Hepatocyte (in vitro differentiated cells): ENCODE measurements at regions not wholly inside any gene's neighbourhood (a gene's known extent, or its start where the extent isn't known, plus 50 kb on each side); places are given as distances from the start of the nearest gene placed in this dataset.

Experiments
- EZH2 ChIP-seq: fragments of 200-600 bp; sonication (generic); IDR thresholded peaks from 2 replicates; pipeline ENCODE4 v1.6.1; 2016; ENCODE audit warnings: antibody characterized with exemption, mild to moderate bottlenecking, borderline replicate concordance
- EZH2phosphoT487 ChIP-seq: fragments of 200-600 bp; sonication (generic); IDR thresholded peaks from one replicate; pipeline ENCODE4 v1.6.1; 2018; ENCODE audit warnings: antibody characterized with exemption, mild to moderate bottlenecking, low read depth, moderate library complexity; ENCODE audit not compliant: unreplicated experiment, severe bottlenecking
- TF ChIP-seq, protein P1 (sequence below): fragments of 200-600 bp; sonication (generic); IDR thresholded peaks from 2 replicates; pipeline ENCODE4 v1.5.1; 2016; ENCODE audit warnings: antibody characterized with exemption, mild to moderate bottlenecking; ENCODE audit not compliant: poor library complexity

DNA sequence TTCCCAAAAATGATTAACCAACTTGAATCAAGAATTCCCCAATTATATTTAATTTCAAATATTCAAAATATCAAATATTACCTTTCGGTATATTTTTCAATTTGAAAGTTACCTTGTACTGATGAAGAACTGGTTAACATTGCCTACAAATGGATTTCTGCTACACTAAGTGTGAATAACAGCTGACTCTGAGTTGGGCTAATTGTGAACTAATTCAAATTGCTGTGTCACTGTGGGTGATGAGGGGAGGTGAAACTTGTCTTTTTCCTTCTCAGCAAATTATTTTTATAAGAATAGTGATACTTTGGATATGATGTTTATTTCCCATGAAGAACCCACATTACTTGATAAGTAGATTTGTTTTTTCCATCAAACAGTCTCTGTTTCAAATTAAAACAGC lies 103.4 kb upstream of the RPS23 start:
- TF ChIP-seq EZH2phosphoT487 (no peak), EZH2 (no peak)
- TF ChIP-seq, protein P1, sequence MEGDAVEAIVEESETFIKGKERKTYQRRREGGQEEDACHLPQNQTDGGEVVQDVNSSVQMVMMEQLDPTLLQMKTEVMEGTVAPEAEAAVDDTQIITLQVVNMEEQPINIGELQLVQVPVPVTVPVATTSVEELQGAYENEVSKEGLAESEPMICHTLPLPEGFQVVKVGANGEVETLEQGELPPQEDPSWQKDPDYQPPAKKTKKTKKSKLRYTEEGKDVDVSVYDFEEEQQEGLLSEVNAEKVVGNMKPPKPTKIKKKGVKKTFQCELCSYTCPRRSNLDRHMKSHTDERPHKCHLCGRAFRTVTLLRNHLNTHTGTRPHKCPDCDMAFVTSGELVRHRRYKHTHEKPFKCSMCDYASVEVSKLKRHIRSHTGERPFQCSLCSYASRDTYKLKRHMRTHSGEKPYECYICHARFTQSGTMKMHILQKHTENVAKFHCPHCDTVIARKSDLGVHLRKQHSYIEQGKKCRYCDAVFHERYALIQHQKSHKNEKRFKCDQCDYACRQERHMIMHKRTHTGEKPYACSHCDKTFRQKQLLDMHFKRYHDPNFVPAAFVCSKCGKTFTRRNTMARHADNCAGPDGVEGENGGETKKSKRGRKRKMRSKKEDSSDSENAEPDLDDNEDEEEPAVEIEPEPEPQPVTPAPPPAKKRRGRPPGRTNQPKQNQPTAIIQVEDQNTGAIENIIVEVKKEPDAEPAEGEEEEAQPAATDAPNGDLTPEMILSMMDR = no peak
